ENCODE measurements at regions not wholly inside any gene's neighbourhood (a gene's known extent, or its start where the extent isn't known, plus 50 kb on each side); places are given as distances from the start of the nearest gene placed in this dataset.

- TF ChIP-seq CTCF (IDR thresholded peaks at IDR 0.05) (no peak), POLR2AphosphoS5 (IDR thresholded peaks at IDR 0.05; ENCODE audit: low read depth, low read length) (no peak), TCF7L2 (IDR thresholded peaks at IDR 0.05; ENCODE audit: low read depth, low read length) (no peak), SIN3A (IDR thresholded peaks at IDR 0.05; ENCODE audit: borderline replicate concordance, insufficient read depth, low read depth, low read length) (no peak), REST (IDR thresholded peaks at IDR 0.05; ENCODE audit: insufficient read depth in 1 of 2, low read depth in 2 of 2, low read length in 1 of 2) (no peak)
Measured at GRCh38 chr5:6902094-6902493, 188.9 kb downstream of the TENT4A start.

Measured in Panc1 (cell line).